ENCODE measurements at regions not wholly inside any gene's neighbourhood (a gene's known extent, or its start where the extent isn't known, plus 50 kb on each side); places are given as distances from the start of the nearest gene placed in this dataset.
A peak's percentile ranks its signal among the peaks of the same experiment; 100 is the strongest.
"Not testable (repeated sequence)": the region's sequence is repeated elsewhere in the genome, so short reads cannot be mapped to it uniquely, and the experiment has no call there.

- TF ChIP-seq CTCF (conservative IDR thresholded peaks at IDR 0.05) = no peak
- no peak for TF ChIP-seq EZH2 (IDR thresholded peaks at IDR 0.05; ENCODE audit: low read depth)
- Histone ChIP-seq H3K9me2 (ENCODE audit: insufficient read depth) (no peaks in the 10 kb centered on the region), H3K4me1 (replicated peaks; ENCODE audit: insufficient read depth) (no peaks in the 10 kb centered on the region), H3K9me3 (ENCODE audit: insufficient read depth, low read depth) (no peaks in the 10 kb centered on the region), H4K20me1 (ENCODE audit: insufficient read depth) (no peaks in the 10 kb centered on the region), H3K27me3 (ENCODE audit: insufficient read depth, low read depth) (no peaks in the 10 kb centered on the region), H3K4me2 (no peak overlapping the region), H3K79me2 (ENCODE audit: low read depth) (no peaks in the 10 kb centered on the region), H2AFZ (no peak overlapping the region), H3K27ac (no peak overlapping the region), H3K4me3 (no peak overlapping the region), H3F3A (ENCODE audit: insufficient read depth, low read depth) (no peaks in the 10 kb centered on the region), H3K36me3 (ENCODE audit: low read depth) (no peaks in the 10 kb centered on the region)
- intact Hi-C loops (cut with micrococcal nuclease; ENCODE audit: unreplicated experiment) = no loop called here
- ChIA-PET POLR2A (ENCODE audit: unreplicated experiment) (no interaction called here), CTCF (no interaction called here)
- no peak for DNase-seq
- no TSS peak for BruUV-seq (replicated peaks)
Observed at GRCh38 chr9:12318732-12319685, 374.2 kb upstream of the TYRP1 start.

- Histone ChIP-seq H3K4me3 (no peak overlapping the region), H3K27me3 (ENCODE audit: insufficient read depth, low read depth) (no peaks in the 10 kb centered on the region), H2AFZ (no peak overlapping the region), H3K79me2 (ENCODE audit: low read depth) (no peaks in the 10 kb centered on the region), H3F3A (ENCODE audit: insufficient read depth, low read depth) (no peaks in the 10 kb centered on the region), H3K4me2 (no peak overlapping the region), H3K4me1 (replicated peaks; ENCODE audit: insufficient read depth) (no peaks in the 10 kb centered on the region), H3K9me2 (ENCODE audit: insufficient read depth) (no peaks in the 10 kb centered on the region), H3K36me3 (ENCODE audit: low read depth) (no peaks in the 10 kb centered on the region), H3K9me3 (ENCODE audit: insufficient read depth, low read depth) (no peaks in the 10 kb centered on the region), H4K20me1 (ENCODE audit: insufficient read depth) (no peaks in the 10 kb centered on the region), H3K27ac (no peak overlapping the region)
- no TSS peak for BruUV-seq (replicated peaks)
- intact Hi-C loops (cut with micrococcal nuclease; ENCODE audit: unreplicated experiment) = loop anchor here (5.0 kb wide), 1 partner anchor 1962 kb away; no protein-coding TSS in a partner anchor
- TF ChIP-seq CTCF (conservative IDR thresholded peaks at IDR 0.05) = no peak
- no peak for TF ChIP-seq EZH2 (IDR thresholded peaks at IDR 0.05; ENCODE audit: low read depth)
- no peak for DNase-seq
- ChIA-PET CTCF (interaction anchor here (0.6 kb wide), 1 partner anchor 871 kb away, joined by 3 read pairs; no protein-coding TSS in a partner anchor), POLR2A (ENCODE audit: unreplicated experiment) (no interaction called here)
Observed at GRCh38 chr9:12329623-12329985, 363.6 kb upstream of the TYRP1 start.

- H3K9me3 ChIP-seq (ENCODE audit: insufficient read depth, low read depth); POLR2A ChIA-PET (ENCODE audit: unreplicated experiment); H3K27me3 ChIP-seq (ENCODE audit: insufficient read depth, low read depth); DNase-seq; H3K36me3 ChIP-seq (ENCODE audit: low read depth); H4K20me1 ChIP-seq (ENCODE audit: insufficient read depth); BruUV-seq (replicated peaks); intact Hi-C loops (cut with micrococcal nuclease; ENCODE audit: unreplicated experiment); H3F3A ChIP-seq (ENCODE audit: insufficient read depth, low read depth); H3K4me1 ChIP-seq (replicated peaks; ENCODE audit: insufficient read depth); H3K27ac ChIP-seq; CTCF ChIA-PET; H3K9me2 ChIP-seq (ENCODE audit: insufficient read depth); H3K79me2 ChIP-seq (ENCODE audit: low read depth): not testable (repeated sequence)
- Histone ChIP-seq H3K4me2 (peak overlapping the region; percentile 65), H3K4me3 (peak overlapping the region; percentile 56), H2AFZ (peak overlapping the region; percentile 75)
Observed at GRCh38 chr9:12333966-12334365, 359.2 kb upstream of the TYRP1 start.

Measured in PC-9 (cell line).